C4-2B (cell line): ENCODE measurements at regions not wholly inside any gene's neighbourhood (a gene's known extent, or its start where the extent isn't known, plus 50 kb on each side); places are given as distances from the start of the nearest gene placed in this dataset.
"Not testable (repeated sequence)": the region's sequence is repeated elsewhere in the genome, so short reads cannot be mapped to it uniquely, and the experiment has no call there.

Source experiments
- CTCF ChIP-seq: fragments of 450-650 bp; conservative IDR thresholded peaks from 2 replicates; pipeline ENCODE4 v1.5.1; 2017; ENCODE audit warnings: mild to moderate bottlenecking
- ZFX ChIP-seq: fragments of 450-650 bp; IDR thresholded peaks from 2 replicates; pipeline ENCODE4 v1.6.1; 2017

- TF ChIP-seq CTCF, ZFX: not testable (repeated sequence)
These were observed 157.8 kb downstream of the MSN start for GRCh38 chrX:65825226-65825625.
